K562 (cell line): ENCODE measurements at regions not wholly inside any gene's neighbourhood (a gene's known extent, or its start where the extent isn't known, plus 50 kb on each side); places are given as distances from the start of the nearest gene placed in this dataset.

Experiments
- ATAC-seq: fragments of 200-7000 bp; cut with Tn5 transposase; 3 replicates; pipeline ENCODE4 v1.9.1; 2020; ENCODE audit warnings: moderate library complexity
- BruUV-seq: library from RNA; stranded (reverse); fragments of 400-500 nt; replicated peaks from 2 replicates; lab custom pipeline; 2021; lab: Mats Ljungman, UMichigan
- CTCF ChIA-PET: fragments of 300-600 bp; formaldehyde crosslinking; extraction: SDS; loops from one replicate; lab custom pipeline; 2021; ENCODE audit warnings: low intra/inter-chr PET ratio; lab: Yijun Ruan, JAX
- POLR2A ChIA-PET: fragments of 300-600, 350-650 bp; sonication (Branson Sonifier 250); formaldehyde crosslinking; extraction: SDS; loops from one replicate; lab custom pipeline; 2021; ENCODE audit warnings: antibody characterized with exemption, inconsistent platforms; lab: Yijun Ruan, JAX
- DNase-seq, 4 experiments: peaks; one replicate each; pipeline versions ENCODE4 v3.0.0 to v3.0.0-alpha.2; 2011 to 2018; ENCODE audit warnings: low spot score in 3 of 4, mixed read lengths in 3 of 4; ENCODE audit errors: extremely low read depth in 1 of 4
- FAIRE-seq: peaks from 2 replicates; lab custom pipeline; 2011; peaks lifted over from hg19 to GRCh38; lab: Jason Lieb, UNC
- H2AFZ ChIP-seq: 2 replicates; pipeline ENCODE4 v1.6.0; 2011; ENCODE audit warnings: low read depth, low read length, control low read depth, inconsistent platforms
- H3K27ac ChIP-seq: fragments of 200-600 bp; 3 replicates; pipeline ENCODE4 v1.8.0; 2011; ENCODE audit warnings: low read depth, mild to moderate bottlenecking, control low read depth, inconsistent platforms, low read length, moderate library complexity, mixed read lengths; ENCODE audit errors: extremely low read depth
- H3K27me3 ChIP-seq, 2 experiments: fragments of 300-600 bp in 1 of 2; 2 replicates in 1 of 2; 3 replicates in 1 of 2; pipeline versions ENCODE4 v1.6.0 to v1.8.0; 2011; ENCODE audit warnings: inconsistent platforms in 2 of 2, low read length in 2 of 2, mild to moderate bottlenecking in 1 of 2, mixed read lengths in 1 of 2, moderate library complexity in 1 of 2; ENCODE audit not compliant: control insufficient read depth in 2 of 2, insufficient read depth in 2 of 2
- H3K36me3 ChIP-seq: fragments of 300-600 bp; 3 replicates; pipeline ENCODE4 v1.8.0; 2011; ENCODE audit warnings: mild to moderate bottlenecking, low read length, inconsistent platforms; ENCODE audit not compliant: control insufficient read depth, insufficient read depth
- H3K4me1 ChIP-seq, 2 experiments: fragments of 200-600 bp in 1 of 2; replicated peaks in 1 of 2; 2 replicates in 1 of 2; 3 replicates in 1 of 2; pipeline versions ENCODE4 v1.5.1 to v1.8.0; 2011; ENCODE audit warnings: inconsistent platforms in 2 of 2, low read length in 2 of 2, mild to moderate bottlenecking in 1 of 2, mixed read lengths in 1 of 2, moderate library complexity in 1 of 2; ENCODE audit not compliant: control insufficient read depth in 2 of 2, insufficient read depth in 2 of 2
- H3K4me2 ChIP-seq: 2 replicates; pipeline ENCODE4 v1.6.1; 2011; ENCODE audit warnings: low read length, control low read depth, inconsistent platforms, mixed read lengths; ENCODE audit not compliant: insufficient read depth
- H3K4me3 ChIP-seq: fragments of 200-600 bp; sonication (generic), shearing (Covaris generic); 2 replicates; pipeline ENCODE4 v1.5.1; 2016; ENCODE audit warnings: control low read depth, inconsistent platforms
- H3K79me2 ChIP-seq: fragments of 200-600 bp; 3 replicates; pipeline ENCODE4 v1.8.0; 2011; ENCODE audit warnings: low read length, inconsistent platforms; ENCODE audit not compliant: control insufficient read depth, insufficient read depth
- H3K9ac ChIP-seq, 2 experiments: 2 replicates each; pipeline versions ENCODE4 v1.6.0 to v1.6.1; 2011; ENCODE audit warnings: low read depth in 2 of 2, low read length in 2 of 2, control low read depth in 1 of 2, inconsistent platforms in 1 of 2, mild to moderate bottlenecking in 1 of 2, mixed read lengths in 1 of 2; ENCODE audit not compliant: insufficient read depth in 1 of 2
- H3K9me1 ChIP-seq: one replicate; pipeline ENCODE4 v1.6.0; 2011; ENCODE audit warnings: inconsistent platforms, mild to moderate bottlenecking, low read length, moderate library complexity; ENCODE audit not compliant: control insufficient read depth, insufficient read depth
- H3K9me3 ChIP-seq: replicated peaks from 2 replicates; pipeline ENCODE4 v1.5.1; 2011; ENCODE audit warnings: low read depth, low read length, inconsistent platforms; ENCODE audit not compliant: control insufficient read depth, insufficient read depth
- H4K20me1 ChIP-seq: replicated peaks from 2 replicates; pipeline ENCODE4 v1.6.1; 2011; ENCODE audit warnings: low read length, inconsistent platforms, mixed read lengths; ENCODE audit not compliant: control insufficient read depth, insufficient read depth
- DDX20 ChIP-seq: fragments of 450-650 bp; IDR thresholded peaks from 2 replicates; pipeline ENCODE4 v1.6.1; 2016; ENCODE audit warnings: missing genetic modification characterization, low read depth, mild to moderate bottlenecking, missing compliant biosample characterization, moderate library complexity
- MCM3 ChIP-seq: fragments of 450-650 bp; IDR thresholded peaks from 2 replicates; pipeline ENCODE4 v1.6.1; 2016
- PTRF ChIP-seq: fragments of 450-650 bp; IDR thresholded peaks from 2 replicates; pipeline ENCODE4 v1.6.1; 2016; ENCODE audit warnings: mild to moderate bottlenecking, missing genetic modification characterization, missing compliant biosample characterization
- RBM17 ChIP-seq: fragments of 200-400 bp; formaldehyde crosslinking; IDR thresholded peaks from 2 replicates; pipeline ENCODE4 v1.6.1; 2017; ENCODE audit warnings: low read depth, mild to moderate bottlenecking, low read length, borderline replicate concordance
- RFX1 ChIP-seq: fragments of 450-650 bp; IDR thresholded peaks from 2 replicates; pipeline ENCODE4 v1.6.1; 2016; ENCODE audit warnings: mild to moderate bottlenecking, moderate library complexity
- SAFB2 ChIP-seq: fragments of 200-400 bp; formaldehyde crosslinking; IDR thresholded peaks from 2 replicates; pipeline ENCODE4 v1.6.1; 2018; ENCODE audit warnings: borderline replicate concordance, low read length, low read depth, moderate library complexity; ENCODE audit not compliant: severe bottlenecking
- ZNF277 ChIP-seq: fragments of 250-450 bp; sonication (Bioruptor Pico); IDR thresholded peaks from 2 replicates; pipeline ENCODE4 v1.8.0; 2022; ENCODE audit warnings: inconsistent platforms, mild to moderate bottlenecking, moderate library complexity, borderline replicate concordance
- WGBS: fragments of 100-300 bp; shearing (Covaris generic); methylation state at CpG from one replicate; pipeline ENCODE4 v1.1.6; 2016; ENCODE audit warnings: low coverage, mixed read lengths; ENCODE audit not compliant: insufficient coverage; ENCODE audit errors: missing lambda C conversion rate; 5-methylcytosine and 5-hydroxymethylcytosine counted together
- in situ Hi-C: fragments of 300-500 bp; cut with MboI; formaldehyde crosslinking; loops from 4 replicates; pipeline ENCODE4 v1.15.0; 2018; ENCODE audit warnings: inconsistent platforms, mixed read lengths
- intact Hi-C: fragments of 100-400 bp; cut with micrococcal nuclease; formaldehyde crosslinking; loops from 2 replicates; pipeline ENCODE4 v1.14.2; 2022

- TF ChIP-seq DDX20 (tag), result no peak
- TF ChIP-seq, all 486 proteins: peak for 0
Measured at GRCh38 chr15:95656595-95656994, 673.9 kb upstream of the NR2F2 start (continued).

- ATAC-seq, result no peak
Measured at GRCh38 chr15:95658799-95659198, 671.7 kb upstream of the NR2F2 start.

More at GRCh38 chr15:95658799-95659198, 671.7 kb upstream of the NR2F2 start:
- 77% methylated on average over 3 of the region's 3 CpGs for WGBS
- 0 out of 2 replicates have a peak, but pooled peaks cover 4% of the 10 kb centered on the region for H4K20me1 ChIP-seq
- TF ChIP-seq PTRF (tag) (no peak), RFX1 (no peak), SAFB2 (no peak), MCM3 (no peak), RBM17 (no peak), ZNF277 (CRISPR knock-in tag) (no peak)
- ChIA-PET CTCF (no interaction called here), POLR2A (no interaction called here)
- peaks cover 88% of the 10 kb centered on the region for H3K79me2 ChIP-seq
- H3K9ac ChIP-seq, result no peak overlapping the region
- H3K4me3 ChIP-seq, result no peak overlapping the region
- no peak overlapping the region; the same call in 2 of the 3 replicates for H3K27ac ChIP-seq
- in situ Hi-C loops, result no loop called here
- H3K9me3 ChIP-seq, result no peaks in the 10 kb centered on the region
- DNase-seq (no peak), FAIRE-seq (no peak)
- no peak overlapping the region for H3K4me2 ChIP-seq
- H3K9me1 ChIP-seq, result no peaks in the 10 kb centered on the region
- H3K27me3 ChIP-seq, result no peaks in the 10 kb centered on the region
- intact Hi-C loops, result no loop called here
- no peak overlapping the region for H2AFZ ChIP-seq
- no peaks in the 10 kb centered on the region; a peak in 2 of 5 replicates for H3K4me1 ChIP-seq
- BruUV-seq, result no TSS peak
- H3K36me3 ChIP-seq, result peaks cover 60% of the 10 kb centered on the region; the same call in 2 of the 3 replicates
